Activated naive CD8-positive, alpha-beta T cell treated with anti-CD3 and anti-CD28 coated beads, Interleukin-2, amount 50 U/mL, for 24 hours (primary cell): ENCODE measurements at regions not wholly inside any gene's neighbourhood (a gene's known extent, or its start where the extent isn't known, plus 50 kb on each side); places are given as distances from the start of the nearest gene placed in this dataset.

Experiments used
- ATAC-seq: fragments of 150-1000 bp; cut with Tn5 transposase; one replicate; pipeline ENCODE4 v1.10.0; 2021
- DNase-seq: peaks from one replicate; pipeline ENCODE4 v3.0.0; 2021
- H3K27ac Mint-ChIP-seq: one replicate; pipeline ENCODE4 v1.8.0; 2021; ENCODE audit warnings: mild to moderate bottlenecking, mixed read lengths
- H3K27me3 Mint-ChIP-seq: one replicate; pipeline ENCODE4 v1.8.0; 2021; ENCODE audit warnings: mixed read lengths
- H3K36me3 Mint-ChIP-seq: one replicate; pipeline ENCODE4 v1.8.0; 2021; ENCODE audit warnings: low read depth, mixed read lengths
- H3K4me1 Mint-ChIP-seq: one replicate; pipeline ENCODE4 v1.8.0; 2021; ENCODE audit warnings: mixed read lengths
- H3K4me3 Mint-ChIP-seq: one replicate; pipeline ENCODE4 v1.8.0; 2021; ENCODE audit warnings: mild to moderate bottlenecking, moderate library complexity, mixed read lengths
- H3K9me3 Mint-ChIP-seq: one replicate; pipeline ENCODE4 v1.8.0; 2021; ENCODE audit warnings: mixed read lengths

GRCh38 chr11:110982214-110982613 is 263.3 kb upstream of the POU2AF2 start:
- ATAC-seq, result no peak
- peaks cover under 1% of the 10 kb centered on the region for H3K9me3 Mint-ChIP-seq

GRCh38 chr11:110979696-110980095 is 265.8 kb upstream of the POU2AF2 start:
- Mint-ChIP-seq H3K27ac (no peak overlapping the region), H3K9me3 (peaks cover 4% of the 10 kb centered on the region), H3K27me3 (no peaks in the 10 kb centered on the region), H3K4me1 (no peaks in the 10 kb centered on the region), H3K36me3 (no peaks in the 10 kb centered on the region), H3K4me3 (no peak overlapping the region)
- DNase-seq (no peak), ATAC-seq (no peak)

More at GRCh38 chr11:110982214-110982613, 263.3 kb upstream of the POU2AF2 start:
- H3K4me3 Mint-ChIP-seq, result no peak overlapping the region
- DNase-seq, result no peak
- no peaks in the 10 kb centered on the region for H3K4me1 Mint-ChIP-seq
- H3K36me3 Mint-ChIP-seq, result no peaks in the 10 kb centered on the region
- no peaks in the 10 kb centered on the region for H3K27me3 Mint-ChIP-seq
- no peak overlapping the region for H3K27ac Mint-ChIP-seq

- no peak for DNase-seq
- Mint-ChIP-seq H3K4me1 (no peaks in the 10 kb centered on the region), H3K4me3 (no peak overlapping the region), H3K36me3 (no peaks in the 10 kb centered on the region), H3K9me3 (peaks cover 4% of the 10 kb centered on the region), H3K27ac (no peak overlapping the region), H3K27me3 (peaks cover 2% of the 10 kb centered on the region)
- ATAC-seq, result no peak
These were observed 265.4 kb upstream of the ARHGAP20 start for GRCh38 chr11:110977661-110978060.

- Mint-ChIP-seq H3K4me3 (no peak overlapping the region), H3K9me3 (peaks cover 4% of the 10 kb centered on the region), H3K27ac (no peak overlapping the region), H3K36me3 (no peaks in the 10 kb centered on the region), H3K4me1 (no peaks in the 10 kb centered on the region), H3K27me3 (peaks cover 4% of the 10 kb centered on the region)
- no peak for DNase-seq
- no peak for ATAC-seq
These were observed 262.5 kb upstream of the ARHGAP20 start for GRCh38 chr11:110974731-110975130.

- Mint-ChIP-seq H3K36me3 (no peaks in the 10 kb centered on the region), H3K27ac (no peak overlapping the region), H3K4me3 (no peak overlapping the region), H3K4me1 (no peaks in the 10 kb centered on the region), H3K27me3 (peaks cover 4% of the 10 kb centered on the region), H3K9me3 (peaks cover 4% of the 10 kb centered on the region)
- no peak for DNase-seq
- no peak for ATAC-seq
These were observed 261.3 kb upstream of the ARHGAP20 start for GRCh38 chr11:110973401-110973980.

- ATAC-seq (no peak), DNase-seq (no peak)
- H3K36me3 Mint-ChIP-seq, result no peaks in the 10 kb centered on the region
- H3K9me3 Mint-ChIP-seq, result peaks cover 4% of the 10 kb centered on the region
- H3K27me3 Mint-ChIP-seq, result peaks cover 4% of the 10 kb centered on the region
- no peaks in the 10 kb centered on the region for H3K4me1 Mint-ChIP-seq
- no peak overlapping the region for H3K27ac Mint-ChIP-seq
- no peak overlapping the region for H3K4me3 Mint-ChIP-seq
These were observed 260.4 kb upstream of the ARHGAP20 start for GRCh38 chr11:110972640-110973039.

- H3K27ac Mint-ChIP-seq, result no peak overlapping the region
- no peak overlapping the region for H3K4me3 Mint-ChIP-seq
- H3K9me3 Mint-ChIP-seq, result peaks cover 2% of the 10 kb centered on the region
These were observed 259.9 kb upstream of the ARHGAP20 start for GRCh38 chr11:110972106-110972505.

GRCh38 chr11:110971140-110971539 is 258.9 kb upstream of the ARHGAP20 start:
- Mint-ChIP-seq H3K4me3 (no peak overlapping the region), H3K27me3 (peaks cover 4% of the 10 kb centered on the region), H3K4me1 (no peaks in the 10 kb centered on the region), H3K9me3 (no peaks in the 10 kb centered on the region), H3K36me3 (no peaks in the 10 kb centered on the region), H3K27ac (no peak overlapping the region)
- ATAC-seq (no peak), DNase-seq (no peak)

More at GRCh38 chr11:110972106-110972505, 259.9 kb upstream of the ARHGAP20 start:
- no peak for DNase-seq
- Mint-ChIP-seq H3K27me3 (peaks cover 4% of the 10 kb centered on the region), H3K4me1 (no peaks in the 10 kb centered on the region), H3K36me3 (no peaks in the 10 kb centered on the region)
- ATAC-seq, result no peak

GRCh38 chr11:110968348-110969062 is 256.3 kb upstream of the ARHGAP20 start:
- DNase-seq, result no peak
- H3K9me3 Mint-ChIP-seq, result no peaks in the 10 kb centered on the region
- no peaks in the 10 kb centered on the region for H3K4me1 Mint-ChIP-seq
- no peak for ATAC-seq
- no peak overlapping the region for H3K4me3 Mint-ChIP-seq
- H3K27ac Mint-ChIP-seq, result no peak overlapping the region
- H3K36me3 Mint-ChIP-seq, result no peaks in the 10 kb centered on the region
- peaks cover 2% of the 10 kb centered on the region for H3K27me3 Mint-ChIP-seq

GRCh38 chr11:110966131-110966530 is 253.9 kb upstream of the ARHGAP20 start:
- Mint-ChIP-seq H3K9me3 (no peaks in the 10 kb centered on the region), H3K27ac (no peak overlapping the region), H3K4me1 (no peaks in the 10 kb centered on the region), H3K36me3 (no peaks in the 10 kb centered on the region), H3K27me3 (peaks cover 2% of the 10 kb centered on the region), H3K4me3 (no peak overlapping the region)
- no peak for ATAC-seq
- DNase-seq, result no peak

GRCh38 chr11:110962921-110963320 is 250.7 kb upstream of the ARHGAP20 start:
- H3K27ac Mint-ChIP-seq, result no peak overlapping the region
- no peak overlapping the region for H3K4me3 Mint-ChIP-seq
- ATAC-seq (no peak), DNase-seq (no peak)
- H3K27me3 Mint-ChIP-seq, result peaks cover 2% of the 10 kb centered on the region
- no peaks in the 10 kb centered on the region for H3K36me3 Mint-ChIP-seq
- H3K9me3 Mint-ChIP-seq, result no peaks in the 10 kb centered on the region
- no peaks in the 10 kb centered on the region for H3K4me1 Mint-ChIP-seq

GRCh38 chr11:110960167-110960566 is 247.9 kb upstream of the ARHGAP20 start:
- Mint-ChIP-seq H3K36me3 (no peaks in the 10 kb centered on the region), H3K4me3 (no peak overlapping the region), H3K27me3 (peaks cover 2% of the 10 kb centered on the region), H3K9me3 (no peaks in the 10 kb centered on the region), H3K4me1 (no peaks in the 10 kb centered on the region), H3K27ac (no peak overlapping the region)
- ATAC-seq, result no peak
- DNase-seq, result no peak

GRCh38 chr11:110958216-110958615 is 246.0 kb upstream of the ARHGAP20 start:
- no peaks in the 10 kb centered on the region for H3K9me3 Mint-ChIP-seq
- H3K27me3 Mint-ChIP-seq, result peaks cover 2% of the 10 kb centered on the region
- no peak overlapping the region for H3K4me3 Mint-ChIP-seq
- H3K36me3 Mint-ChIP-seq, result no peaks in the 10 kb centered on the region
- ATAC-seq (no peak), DNase-seq (no peak)
- no peak overlapping the region for H3K27ac Mint-ChIP-seq
- H3K4me1 Mint-ChIP-seq, result no peaks in the 10 kb centered on the region

GRCh38 chr11:110955776-110956175 is 243.5 kb upstream of the ARHGAP20 start:
- Mint-ChIP-seq H3K36me3 (no peaks in the 10 kb centered on the region), H3K4me1 (no peaks in the 10 kb centered on the region), H3K9me3 (no peaks in the 10 kb centered on the region), H3K27me3 (peaks cover 2% of the 10 kb centered on the region), H3K27ac (no peak overlapping the region), H3K4me3 (no peak overlapping the region)
- DNase-seq (no peak), ATAC-seq (no peak)

- H3K27ac Mint-ChIP-seq, result no peak overlapping the region
- DNase-seq, result no peak
- H3K4me1 Mint-ChIP-seq, result no peaks in the 10 kb centered on the region
- no peaks in the 10 kb centered on the region for H3K27me3 Mint-ChIP-seq
- H3K9me3 Mint-ChIP-seq, result no peaks in the 10 kb centered on the region
- no peak for ATAC-seq
- no peak overlapping the region for H3K4me3 Mint-ChIP-seq
- no peaks in the 10 kb centered on the region for H3K36me3 Mint-ChIP-seq
These were observed 239.8 kb upstream of the ARHGAP20 start for GRCh38 chr11:110951950-110952503.
